IPS DF 19.7 (cell line): ENCODE measurements at regions not wholly inside any gene's neighbourhood (a gene's known extent, or its start where the extent isn't known, plus 50 kb on each side); places are given as distances from the start of the nearest gene placed in this dataset.
A peak's percentile ranks its signal among the peaks of the same experiment; 100 is the strongest.
"Not testable (repeated sequence)": the region's sequence is repeated elsewhere in the genome, so short reads cannot be mapped to it uniquely, and the experiment has no call there.

ENCODE experiments used
- DNase-seq: peaks from one replicate; pipeline ENCODE4 v3.0.0-alpha.2; 2013; ENCODE audit warnings: low read depth, low spot score

DNA sequence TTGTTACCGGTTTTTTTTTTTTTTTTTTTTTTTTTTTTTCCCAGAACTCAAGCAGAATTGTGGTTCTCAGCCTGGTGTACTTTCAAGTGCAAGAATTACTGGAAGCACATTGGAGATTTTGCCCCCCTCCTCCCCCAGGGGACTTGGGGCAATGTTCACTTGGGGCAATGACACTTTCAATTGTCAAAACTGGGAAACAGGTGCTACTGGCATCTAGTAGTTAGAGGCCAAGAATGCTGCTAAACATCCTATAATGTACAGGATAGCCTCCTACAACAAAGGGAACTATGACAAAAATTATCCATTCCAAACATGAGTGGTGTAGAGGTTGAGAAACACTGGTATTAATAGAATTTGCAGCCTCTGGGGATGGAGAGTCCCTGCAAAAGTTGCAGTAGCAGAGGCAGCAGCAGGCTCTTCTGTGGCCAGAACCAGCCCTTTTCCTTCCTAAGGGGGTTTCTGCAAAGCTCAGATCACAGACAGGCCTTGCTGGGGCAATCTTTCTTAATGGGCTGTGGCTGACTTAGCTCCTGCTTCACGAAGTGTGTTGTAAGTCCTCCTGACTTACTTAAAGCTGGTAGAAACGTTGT, 144.3 kb upstream of the MRPS22 start:
- no peak for DNase-seq

DNA sequence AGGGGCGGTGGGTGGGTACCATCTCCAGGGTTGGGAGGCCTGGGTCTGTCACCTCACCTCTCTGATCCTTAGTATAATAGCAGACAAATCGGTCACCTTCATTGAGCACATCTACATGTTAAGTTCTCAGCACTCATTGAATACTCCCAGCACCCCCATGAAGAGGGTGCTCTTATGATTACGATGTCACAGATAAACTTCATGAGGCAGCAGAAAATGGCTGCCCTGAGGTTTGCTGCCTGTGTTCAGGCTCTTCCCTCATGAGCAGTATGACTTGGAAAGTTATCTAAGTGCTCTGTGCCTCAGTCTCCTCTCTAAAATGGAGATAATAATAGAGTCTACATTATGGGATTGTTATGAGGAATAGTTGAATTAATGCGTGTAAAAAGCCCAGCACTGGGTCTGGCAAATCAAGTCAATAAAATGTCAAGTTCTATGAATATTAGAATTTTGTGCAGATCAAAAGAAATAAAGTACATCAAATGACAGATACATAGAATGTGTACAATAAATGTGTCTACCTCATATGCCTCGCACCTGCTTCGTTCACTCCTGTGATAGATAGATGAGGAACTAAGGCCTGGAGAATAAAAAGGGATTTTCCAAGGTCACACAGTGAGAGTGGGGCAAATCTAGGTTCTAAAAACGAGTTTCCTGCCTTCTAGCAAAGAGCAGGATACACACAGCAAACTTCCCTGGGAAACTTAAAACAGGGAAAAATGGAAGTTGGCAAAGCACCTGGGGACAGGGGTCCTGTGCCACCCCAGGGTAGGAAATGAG, 142.2 kb upstream of the MRPS22 start:
- DNase-seq = no peak

DNA sequence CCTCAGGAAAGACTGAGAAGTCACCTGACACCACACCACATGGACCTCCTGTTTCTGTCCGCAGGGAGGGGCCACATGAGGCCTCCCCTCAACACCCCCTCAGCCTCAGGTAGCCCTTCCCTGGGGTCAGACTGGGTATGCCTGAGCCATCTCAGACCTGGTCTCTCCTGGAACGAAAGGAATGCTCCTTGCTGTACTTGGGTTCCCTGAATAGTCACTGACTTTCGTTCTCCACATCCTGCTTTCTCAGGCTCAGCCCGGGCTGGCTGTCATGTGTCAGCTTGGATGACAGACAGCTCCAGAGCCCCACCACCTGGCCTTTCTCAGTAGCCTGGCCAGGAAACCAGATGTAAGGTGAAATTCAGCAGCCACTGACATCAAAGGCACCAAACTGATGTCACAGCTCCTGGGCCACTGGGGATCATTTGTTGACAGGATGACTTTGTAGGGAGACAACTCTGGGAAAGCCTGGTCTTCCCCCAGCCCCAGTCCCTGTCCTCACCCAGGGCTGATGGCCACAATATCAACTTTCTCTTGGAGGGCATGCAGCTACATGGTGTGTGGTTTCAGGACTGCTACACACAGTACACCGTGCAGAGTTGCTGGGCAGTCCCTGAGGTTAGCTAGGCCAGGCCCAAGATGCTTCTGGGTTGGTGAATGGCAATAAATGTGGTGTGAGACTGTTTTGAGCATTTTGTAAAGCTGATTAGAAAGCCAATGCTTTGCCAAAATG, 141.4 kb upstream of the MRPS22 start:
- DNase-seq = peak; percentile 33

DNA sequence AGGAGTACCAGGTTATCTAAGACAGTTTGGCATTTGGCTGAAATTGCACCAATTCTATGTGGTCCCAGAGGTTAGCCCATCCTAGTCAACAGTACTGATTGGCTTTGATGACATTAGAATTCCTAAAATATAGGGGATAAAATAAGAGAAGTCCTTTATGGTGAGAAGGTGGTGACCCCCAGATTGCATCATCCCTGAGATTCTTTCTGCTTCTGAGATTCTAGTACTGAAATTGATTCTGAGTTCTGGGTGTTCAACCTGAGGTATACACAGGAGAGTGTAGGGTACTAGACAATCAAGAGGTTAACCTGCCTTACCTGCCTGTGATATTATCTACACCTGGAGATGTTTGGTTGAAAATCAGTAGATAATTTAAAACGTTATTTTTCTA, 140.9 kb upstream of the MRPS22 start:
- no peak for DNase-seq

DNA sequence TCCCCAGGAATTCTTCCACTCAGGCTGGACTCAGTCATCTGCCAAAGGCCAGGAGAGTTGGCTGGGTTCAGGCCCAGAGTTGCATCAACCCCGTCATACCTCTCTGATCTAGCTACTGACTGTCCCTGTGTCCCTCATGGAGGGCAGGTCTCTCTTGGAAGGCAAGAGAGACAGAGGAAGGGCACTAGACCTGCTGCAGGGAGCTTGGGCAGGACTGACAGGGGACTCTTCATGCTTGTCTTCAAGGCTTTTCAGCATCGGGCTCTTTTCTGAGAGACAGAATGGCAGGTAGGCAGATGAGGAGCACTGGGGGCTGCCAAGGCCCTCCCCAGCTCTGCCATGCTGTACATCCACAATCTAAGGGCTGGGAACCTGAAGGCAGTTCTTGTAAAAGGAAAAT, 140.1 kb upstream of the MRPS22 start:
- no peak for DNase-seq

DNA sequence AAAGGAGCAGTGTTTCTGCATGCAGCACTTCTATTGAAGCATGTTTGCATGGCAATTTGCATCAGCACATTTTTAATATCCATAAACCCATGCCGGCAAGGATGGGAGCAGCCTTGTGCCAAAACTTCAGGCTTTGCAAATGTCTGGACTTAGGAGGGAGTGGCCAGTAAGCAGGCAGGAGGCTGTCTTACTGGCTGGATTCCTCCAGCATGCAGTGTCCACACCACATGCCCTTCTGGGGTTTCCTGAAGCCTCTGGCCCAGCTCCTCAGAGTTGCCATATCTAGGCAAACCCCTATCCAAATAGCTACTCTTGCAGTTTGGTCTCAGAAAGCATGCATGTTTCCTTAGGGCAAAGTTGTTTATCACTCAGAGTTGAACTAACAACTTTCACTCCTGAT, 139.1 kb upstream of the MRPS22 start:
- DNase-seq = no peak

DNA sequence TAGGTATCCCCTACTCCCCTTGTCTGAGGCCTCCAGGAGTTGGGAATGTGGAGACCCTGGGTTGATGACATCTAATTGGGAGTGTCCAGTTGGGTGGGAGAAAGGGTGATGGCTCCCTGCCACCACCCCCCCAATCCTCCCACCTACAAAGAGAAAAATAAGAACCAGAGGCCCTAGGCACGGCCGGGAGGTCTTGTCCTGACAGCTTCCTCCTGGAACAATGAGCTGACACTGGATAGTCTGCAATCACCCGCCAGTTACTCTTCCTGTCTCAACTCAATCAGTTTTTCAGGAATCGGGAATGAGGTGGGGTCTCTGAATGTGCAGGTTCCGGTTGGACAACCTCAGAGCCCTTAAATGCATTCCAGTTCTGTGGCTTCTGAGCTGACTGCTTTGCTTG, 129.9 kb upstream of the MRPS22 start:
- DNase-seq = no peak

DNA sequence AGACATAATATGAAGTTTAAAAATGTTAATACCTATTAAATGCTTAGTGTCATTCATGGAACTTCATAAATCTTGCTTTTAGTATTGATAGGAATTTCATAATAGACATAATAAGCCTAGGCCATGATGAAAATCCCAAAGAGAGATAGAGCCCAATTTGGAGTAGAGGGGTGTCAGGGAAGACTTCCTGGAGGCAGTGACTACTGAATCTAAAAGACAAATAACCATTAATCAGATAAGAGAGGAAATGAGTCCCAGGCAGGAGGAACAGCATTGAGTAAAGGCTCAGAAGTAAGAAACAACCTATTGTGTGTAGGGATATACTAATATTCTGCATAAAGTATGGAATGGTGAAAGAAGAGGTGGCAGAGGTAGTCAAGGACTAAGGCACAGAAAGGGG, 126.9 kb upstream of the MRPS22 start:
- DNase-seq = no peak

DNA sequence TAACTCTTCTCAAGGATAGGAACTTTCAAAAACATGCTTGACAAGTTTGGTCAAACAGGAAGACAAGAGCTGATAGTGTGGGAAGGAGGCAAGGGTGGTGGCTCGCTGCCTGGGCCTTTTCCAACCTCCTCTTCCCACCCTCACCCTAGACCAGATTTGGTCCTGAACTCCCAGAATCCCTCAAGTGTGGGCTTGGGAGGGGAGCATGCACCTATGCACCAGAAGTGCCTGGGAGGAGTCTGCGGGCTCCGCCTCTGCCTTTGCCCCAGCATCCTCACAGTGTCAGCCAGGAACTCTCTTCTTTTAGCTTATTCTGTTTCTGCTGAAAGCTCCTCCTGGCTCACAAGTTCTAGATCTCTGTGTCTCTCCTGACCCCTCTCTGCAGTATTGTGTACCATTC, 126.2 kb upstream of the MRPS22 start:
- no peak for DNase-seq

DNA sequence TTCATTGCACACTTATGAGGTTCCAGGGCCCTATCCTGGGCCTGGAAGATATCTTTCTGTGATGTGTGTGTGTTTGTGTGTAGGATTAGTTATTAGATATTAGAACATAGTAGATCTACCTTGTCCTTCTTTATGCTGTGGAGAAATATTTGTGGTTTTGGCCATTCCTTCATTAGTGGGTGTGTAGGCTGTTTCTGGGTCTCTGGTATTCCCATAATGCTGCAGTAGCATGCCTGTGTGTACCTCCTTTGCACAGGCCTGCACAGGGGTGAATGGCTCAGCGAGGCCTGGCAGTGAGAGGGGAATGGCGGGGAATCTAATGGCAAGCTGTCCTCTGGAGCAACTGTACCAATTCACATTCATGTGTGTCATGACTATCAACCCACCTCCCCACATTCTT, 125.8 kb upstream of the MRPS22 start:
- no peak for DNase-seq

DNA sequence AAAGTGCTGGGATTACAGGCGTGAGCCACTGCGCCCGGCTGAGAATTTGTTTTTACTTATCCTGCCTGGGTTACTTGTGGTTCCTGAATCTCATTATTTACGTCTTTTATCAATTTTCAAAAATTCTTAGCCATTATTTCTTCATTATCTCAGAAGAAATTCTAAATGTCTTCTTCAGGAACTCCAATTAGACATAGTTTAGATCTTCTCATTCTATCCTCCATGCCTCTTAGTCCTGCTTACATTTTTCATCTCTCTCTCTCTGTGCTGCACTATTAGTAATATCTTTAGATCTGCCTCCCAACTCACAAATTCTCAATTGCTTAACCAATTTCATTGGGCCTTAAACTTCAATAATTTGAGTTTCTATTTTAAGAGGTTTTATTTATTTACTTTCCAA, 124.4 kb upstream of the MRPS22 start:
- no peak for DNase-seq

DNA sequence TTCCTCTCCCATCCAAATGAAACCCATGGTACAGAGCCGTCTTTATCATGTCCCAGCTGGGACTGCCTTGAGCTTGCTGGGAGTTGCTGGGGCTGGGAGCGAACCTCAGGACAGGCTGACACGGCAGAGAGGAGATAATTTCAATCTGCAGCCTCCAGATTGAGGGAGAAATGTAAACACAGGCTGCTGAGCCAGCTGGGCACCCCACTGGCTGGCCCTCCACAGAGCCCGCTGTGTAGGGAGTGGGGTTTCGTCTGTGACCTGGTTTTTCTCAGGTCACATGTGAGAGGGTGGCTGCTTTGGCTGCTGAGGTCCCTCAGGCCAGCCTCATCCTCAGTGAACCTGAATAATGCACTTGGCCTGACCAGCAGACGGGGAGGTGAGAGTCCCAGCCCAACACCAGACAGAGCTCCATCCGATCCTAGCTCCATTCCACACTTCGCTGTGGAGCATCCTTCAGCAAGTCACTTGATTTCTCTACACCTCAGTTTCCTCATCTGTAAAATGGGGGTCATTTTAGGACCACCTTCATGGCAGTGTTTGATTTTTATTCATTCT, 121.6 kb upstream of the MRPS22 start:
- DNase-seq = no peak

DNA sequence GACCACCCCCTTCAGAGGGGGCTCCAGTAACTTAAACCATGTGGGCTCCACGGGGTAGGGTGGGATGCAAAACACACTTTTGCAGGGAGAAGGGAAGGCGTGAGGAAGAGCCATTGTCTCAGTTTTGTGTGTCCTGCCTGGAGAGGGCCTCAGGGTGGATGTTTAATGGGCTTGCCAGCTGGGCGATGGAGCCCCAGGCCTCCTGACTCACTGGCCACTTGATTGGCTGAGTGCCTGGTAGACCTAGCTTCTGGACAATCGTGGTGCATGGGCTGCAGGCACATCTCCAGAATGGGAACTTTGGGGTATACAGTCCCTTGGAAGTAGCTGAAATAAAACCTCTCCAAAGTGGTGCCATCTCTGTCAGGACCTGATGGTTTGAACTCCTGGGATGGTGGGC, 118.3 kb upstream of the MRPS22 start:
- DNase-seq = no peak

DNA sequence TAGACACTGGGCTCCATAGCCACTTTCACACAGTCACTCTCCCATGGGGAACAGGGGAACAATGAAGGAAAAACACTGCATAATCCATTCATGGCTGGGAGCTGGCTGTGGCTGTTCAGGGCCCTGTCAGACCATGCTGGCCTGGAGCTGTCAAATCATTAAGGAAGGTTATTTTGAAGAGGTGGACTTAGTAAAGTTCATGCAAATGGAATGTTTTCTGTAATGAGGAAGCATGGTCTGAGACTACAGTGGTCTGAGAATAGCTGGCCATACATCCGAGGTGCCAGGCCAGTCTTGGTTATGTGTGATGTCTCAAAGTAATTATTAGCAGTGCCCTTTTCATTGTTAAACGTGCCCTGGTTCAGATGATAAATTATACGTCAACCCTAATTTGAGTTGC, 117.1 kb upstream of the MRPS22 start:
- DNase-seq = no peak

DNA sequence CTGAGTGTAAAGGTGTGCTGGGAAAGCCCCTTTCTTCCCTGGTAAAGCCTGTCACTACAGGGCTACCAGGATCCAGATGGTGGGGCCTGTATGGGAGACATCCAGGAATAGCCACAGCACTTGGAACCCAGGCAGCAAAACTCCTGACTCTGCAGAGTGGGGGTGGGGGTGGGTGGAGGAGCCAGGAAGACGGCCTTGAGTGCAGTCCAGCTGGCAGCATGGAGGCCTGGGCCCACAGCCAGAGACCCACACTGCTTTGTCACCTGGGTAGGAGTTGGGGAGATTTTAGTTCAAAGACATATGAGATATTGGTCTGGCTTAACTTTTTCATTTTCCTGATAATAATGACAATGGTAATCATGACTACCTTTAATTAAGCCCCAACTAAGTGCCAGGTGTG, 116.7 kb upstream of the MRPS22 start:
- no peak for DNase-seq

DNA sequence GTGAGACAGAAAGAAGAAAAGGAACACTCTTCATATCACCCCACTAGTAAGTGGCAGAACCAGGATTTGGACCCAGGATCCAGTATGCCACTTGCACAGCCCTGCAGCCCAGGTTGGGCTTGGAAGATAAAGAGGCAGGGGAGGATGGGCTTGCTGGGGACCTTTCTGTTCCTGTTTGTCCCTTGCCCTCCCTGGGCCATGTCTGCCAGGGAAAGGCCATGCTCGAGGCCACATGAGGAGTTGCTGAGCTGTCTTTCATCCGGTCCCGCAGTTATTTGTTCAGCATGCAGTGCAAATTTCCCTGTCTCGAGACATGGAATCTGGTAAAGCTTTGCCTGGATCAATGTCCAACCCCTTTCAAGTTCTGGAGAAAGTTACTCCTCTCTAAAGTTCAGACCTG, 116.0 kb upstream of the MRPS22 start:
- DNase-seq = no peak

DNA sequence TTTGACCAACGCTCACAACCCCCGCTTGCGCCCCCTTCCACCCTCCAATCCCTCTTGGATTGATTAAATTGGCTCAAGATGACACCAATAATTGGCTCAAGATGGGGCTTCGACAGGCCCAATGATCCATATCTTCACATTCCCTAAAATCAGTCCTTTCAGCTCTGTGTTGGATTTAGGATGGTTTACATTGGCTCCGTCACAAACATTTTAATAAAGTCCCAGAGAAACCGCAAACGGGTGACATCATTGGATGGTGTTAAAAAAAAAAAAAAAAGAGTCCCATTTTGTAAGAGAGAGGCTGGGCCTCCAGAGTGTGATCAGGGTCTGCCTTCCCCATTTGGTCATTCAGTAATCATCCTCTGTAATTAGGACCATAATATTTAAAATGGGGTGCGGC, 113.4 kb upstream of the MRPS22 start:
- DNase-seq = no peak

DNA sequence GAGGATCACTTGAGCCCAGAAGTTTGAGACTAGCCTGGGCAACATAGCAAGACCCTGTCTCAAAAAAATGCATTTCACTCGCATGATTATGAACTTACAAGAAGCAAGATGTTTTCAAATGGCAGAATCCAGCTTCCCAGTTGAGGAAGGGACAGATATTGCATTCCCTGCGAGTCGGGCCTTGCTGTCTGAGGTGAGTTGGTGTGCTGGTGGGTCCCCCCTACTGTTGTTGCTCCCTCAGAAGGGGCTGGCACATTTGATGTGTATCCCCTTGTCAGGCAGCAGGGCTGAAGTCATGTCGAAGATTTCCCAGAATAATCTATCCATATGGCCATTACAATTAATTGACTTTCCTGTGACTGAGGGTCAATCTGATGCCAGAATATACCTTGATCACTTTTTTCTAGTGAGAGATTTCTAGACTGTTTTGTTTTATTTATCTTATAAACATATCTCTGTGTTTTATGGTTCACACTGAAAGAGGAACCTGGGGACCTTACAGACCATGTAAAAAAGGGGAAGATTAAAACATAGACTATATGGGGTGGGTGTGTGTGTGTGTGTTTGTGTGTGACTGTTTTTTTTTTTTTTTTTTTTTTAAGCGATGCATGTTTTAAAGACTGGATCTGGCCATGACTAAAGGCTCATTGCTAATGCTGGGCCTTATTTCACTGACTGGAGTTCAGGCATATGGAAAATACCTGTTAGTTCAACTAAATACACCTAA, 112.1 kb upstream of the MRPS22 start:
- DNase-seq = no peak

DNA sequence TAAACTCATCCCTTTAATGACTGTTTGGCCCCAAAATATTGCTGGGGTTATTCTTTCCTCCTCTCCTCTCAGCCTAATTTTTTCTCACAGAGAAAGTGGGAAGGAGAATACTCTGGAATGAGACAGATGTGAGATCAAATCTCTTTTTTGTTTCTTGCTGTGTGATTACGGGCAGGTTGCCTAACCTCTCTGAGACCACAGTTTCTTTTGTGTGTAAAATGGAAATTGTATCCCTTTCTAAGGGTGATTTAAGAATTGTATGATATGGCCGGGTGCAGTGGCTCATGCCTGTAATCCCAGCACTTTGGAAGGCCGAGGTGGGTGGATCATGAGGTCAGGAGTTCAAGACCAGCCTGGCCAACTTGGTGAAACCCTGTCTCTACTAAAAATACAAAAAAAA, 111.5 kb upstream of the MRPS22 start:
- DNase-seq = not testable (repeated sequence)

DNA sequence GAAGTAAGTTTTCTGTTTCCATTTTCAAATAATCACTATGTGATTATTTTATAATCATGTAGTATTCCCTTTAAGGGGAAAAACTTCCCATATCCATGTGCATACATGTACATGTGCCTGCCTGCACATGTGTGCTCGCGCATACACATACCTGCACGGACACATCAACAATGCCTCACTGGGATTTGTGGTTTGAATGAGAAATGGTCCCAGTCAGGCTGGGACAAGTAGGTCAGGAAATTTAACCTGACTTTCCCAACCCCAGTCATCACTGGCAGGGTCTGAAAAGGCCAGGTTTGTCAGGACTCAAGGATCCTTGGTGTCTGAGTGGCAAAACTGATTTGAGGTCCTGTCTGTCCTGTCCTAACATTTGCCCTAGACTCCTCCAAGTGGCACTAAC, 109.3 kb upstream of the MRPS22 start:
- no peak for DNase-seq

DNA sequence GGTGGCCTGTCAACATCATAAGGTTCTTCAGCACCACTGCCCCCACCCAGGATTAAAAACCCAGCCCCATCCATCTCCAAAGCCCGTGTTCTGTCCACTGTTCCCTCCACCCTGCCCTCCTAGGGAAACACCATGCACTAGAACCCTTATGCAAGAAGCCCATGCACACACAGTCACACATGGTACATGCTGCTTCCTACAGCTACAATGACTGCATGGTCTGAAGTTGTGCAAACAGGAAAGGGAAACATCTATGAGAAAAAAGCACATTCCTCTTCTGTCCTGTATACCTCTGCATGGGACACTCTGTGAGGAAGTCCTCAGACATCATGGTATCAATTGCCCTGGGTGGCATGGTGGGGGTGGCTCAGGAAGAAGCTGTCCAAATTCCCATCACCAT, 108.6 kb upstream of the MRPS22 start:
- no peak for DNase-seq

DNA sequence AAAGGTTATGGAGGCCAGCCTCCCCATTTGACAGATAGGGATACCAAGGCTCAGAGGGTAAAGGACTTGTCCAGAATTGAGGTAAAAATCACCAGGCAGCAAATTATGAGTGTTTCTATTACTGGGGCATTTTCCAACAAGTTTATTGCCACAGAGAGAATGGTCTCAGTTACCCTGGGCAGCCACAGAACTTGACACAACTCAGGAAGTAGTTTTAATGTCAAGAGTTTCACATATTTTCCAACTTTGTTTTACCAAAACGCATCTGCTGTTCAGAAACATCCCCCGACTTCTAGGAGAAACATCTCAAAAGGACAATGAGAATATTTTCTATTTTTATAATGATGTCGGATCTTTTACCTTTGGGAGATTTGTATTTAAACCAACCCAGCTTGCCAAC, 107.5 kb upstream of the MRPS22 start:
- DNase-seq = no peak
